Umbilical cord (tissue), 1 donor: ENCODE measurements at regions not wholly inside any gene's neighbourhood (a gene's known extent, or its start where the extent isn't known, plus 50 kb on each side); places are given as distances from the start of the nearest gene placed in this dataset.

Source experiments
- DNase-seq: peaks from one replicate; pipeline ENCODE4 v3.0.0-alpha.2; 2015; ENCODE audit warnings: low spot score

GRCh38 chr2:239577935-239578334 lies 177.1 kb upstream of the HDAC4 start:
- DNase-seq = peak; percentile 96

GRCh38 chr2:239576784-239577685 lies 176.2 kb upstream of the HDAC4 start:
- peak; percentile 94 for DNase-seq

- DNase-seq = no peak
These were observed 175.2 kb upstream of the HDAC4 start for GRCh38 chr2:239575931-239576445.

GRCh38 chr2:239574434-239575156 lies 173.8 kb upstream of the HDAC4 start:
- peak; percentile 95 for DNase-seq

GRCh38 chr2:239574054-239574433 lies 173.2 kb upstream of the HDAC4 start:
- DNase-seq = no peak

DNA sequence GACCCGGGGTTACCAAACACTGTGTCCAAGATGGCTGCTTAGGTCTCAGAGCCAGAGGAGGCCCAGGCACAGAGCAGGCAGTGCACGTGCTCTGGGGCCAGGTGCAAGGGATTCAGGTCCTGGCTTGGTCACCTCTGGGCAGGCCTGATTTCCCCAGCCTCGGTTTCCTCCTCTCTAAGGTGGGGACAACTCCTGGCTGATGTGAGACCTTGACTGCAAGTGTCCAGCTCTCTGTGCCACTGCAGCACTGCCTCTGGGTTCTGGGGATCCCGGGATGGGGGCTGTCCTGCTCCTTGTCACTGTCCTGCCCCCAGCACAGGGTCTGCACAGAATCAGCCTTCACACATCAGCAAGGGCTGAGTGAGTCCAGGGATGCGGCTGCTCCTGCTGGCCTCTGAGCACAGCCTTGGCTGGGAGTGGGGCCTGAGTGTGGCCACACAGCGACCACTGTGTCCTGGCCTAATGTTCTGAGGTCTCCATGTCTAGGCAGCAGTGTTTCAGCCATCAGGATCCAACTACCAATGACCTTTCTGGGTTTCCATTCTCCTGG lies 170.2 kb upstream of the HDAC4 start:
- no peak for DNase-seq

- DNase-seq = no peak
These were observed 169.6 kb upstream of the HDAC4 start for GRCh38 chr2:239570216-239570925.

- DNase-seq = no peak
These were observed 168.7 kb upstream of the HDAC4 start for GRCh38 chr2:239569401-239570090.

GRCh38 chr2:239568601-239569000 lies 167.8 kb upstream of the HDAC4 start:
- no peak for DNase-seq

GRCh38 chr2:239567786-239568185 lies 167.0 kb upstream of the HDAC4 start:
- no peak for DNase-seq

DNA sequence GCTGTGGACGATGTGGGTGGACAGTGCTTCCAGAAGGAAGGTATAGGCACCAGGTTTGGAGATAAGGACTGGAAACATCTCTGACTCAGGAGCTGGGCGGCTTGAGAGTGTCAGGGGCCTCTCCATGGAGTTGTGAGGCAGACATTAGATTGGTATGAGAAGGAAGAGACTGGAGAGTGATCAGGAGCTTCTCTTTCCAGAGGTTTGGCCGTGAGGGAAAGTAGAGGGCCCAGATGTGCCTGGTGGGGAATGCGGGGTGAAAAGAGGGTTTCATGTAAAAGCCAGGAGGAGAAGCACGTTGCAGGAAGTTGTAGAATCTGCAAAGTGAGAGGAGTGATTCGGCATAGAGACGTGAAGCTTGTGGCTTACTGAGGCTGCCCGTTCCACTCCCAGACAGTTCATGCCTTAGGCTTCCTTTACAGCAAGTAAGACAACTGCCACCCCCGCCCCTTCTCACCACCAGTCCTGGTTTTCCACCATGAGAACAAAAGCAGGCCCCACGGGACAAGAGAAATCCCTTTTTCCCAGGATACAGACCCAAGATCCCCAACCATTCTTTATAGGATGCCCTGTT lies 166.3 kb upstream of the HDAC4 start:
- peak; percentile 59 for DNase-seq

- no peak for DNase-seq
These were observed 165.6 kb upstream of the HDAC4 start for GRCh38 chr2:239566162-239566994.

- DNase-seq = no peak
These were observed 163.8 kb upstream of the HDAC4 start for GRCh38 chr2:239564587-239564986.

- DNase-seq = no peak
These were observed 162.7 kb upstream of the HDAC4 start for GRCh38 chr2:239563561-239563960.

DNA sequence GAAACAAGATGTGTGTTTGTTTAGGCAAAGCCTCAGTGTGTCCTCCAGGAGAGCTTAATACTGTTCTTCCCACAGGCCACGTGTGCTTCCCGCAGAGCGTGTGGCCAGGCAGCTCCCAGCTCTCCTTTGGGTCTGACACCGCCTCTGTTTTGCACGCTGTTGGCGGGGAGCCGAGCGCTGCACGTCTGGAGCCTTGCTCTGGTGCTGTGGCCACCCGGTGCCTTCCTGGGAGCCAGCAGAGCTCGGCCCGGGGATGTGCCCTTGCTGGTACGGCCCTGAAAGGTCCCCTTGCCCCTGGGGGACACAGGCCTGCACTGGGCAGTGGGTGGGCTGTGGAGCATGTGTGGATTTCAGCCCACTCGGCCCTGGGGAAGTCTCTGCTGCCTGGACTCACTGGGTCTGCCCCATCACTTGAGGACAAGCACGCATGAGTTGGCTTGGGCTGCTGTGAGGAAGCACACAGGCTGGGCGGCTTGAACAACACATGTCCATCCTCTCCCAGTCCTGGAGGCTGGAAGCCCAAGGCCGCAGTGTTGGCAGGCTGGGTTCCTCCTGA lies 160.7 kb upstream of the HDAC4 start:
- peak; percentile 63 for DNase-seq

- DNase-seq = no peak
These were observed 158.8 kb upstream of the HDAC4 start for GRCh38 chr2:239559417-239560261.

DNA sequence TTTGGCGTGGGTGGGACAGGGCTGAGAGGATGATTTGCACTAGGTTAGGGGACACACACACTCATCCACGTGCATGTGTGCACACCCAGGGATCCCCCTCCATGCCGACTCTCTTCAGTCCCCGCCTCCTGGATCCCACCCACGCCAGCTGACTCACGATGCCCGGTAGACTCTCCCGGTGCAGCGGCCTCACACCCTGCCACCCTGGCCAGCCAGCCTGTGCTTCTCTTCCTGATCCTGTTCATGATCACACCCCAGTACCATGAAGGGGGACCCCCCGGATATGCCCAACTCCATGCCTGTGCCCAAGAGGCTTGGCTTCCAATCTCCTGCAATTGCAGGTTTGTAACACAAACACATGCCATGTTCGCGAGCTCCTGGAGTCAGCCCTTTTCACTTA lies 157.8 kb upstream of the HDAC4 start:
- DNase-seq = no peak

GRCh38 chr2:239557516-239557915 lies 156.7 kb upstream of the HDAC4 start:
- DNase-seq = no peak

DNA sequence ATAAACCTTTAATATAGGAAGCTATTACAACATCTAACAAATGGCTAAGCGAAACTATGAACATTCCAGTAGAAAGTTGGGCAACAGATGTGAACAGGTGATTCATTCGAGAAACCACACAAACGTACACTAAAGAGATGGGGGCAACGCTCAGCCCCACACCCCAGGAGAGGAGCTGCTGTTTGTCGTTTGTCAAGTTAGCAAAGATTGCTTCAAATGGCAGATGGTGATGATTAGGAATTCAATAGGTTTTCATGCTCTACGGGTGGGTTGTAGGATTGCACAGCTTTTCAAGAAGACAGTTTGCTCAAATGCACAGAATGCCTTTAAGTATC lies 154.7 kb upstream of the HDAC4 start:
- DNase-seq = no peak
